HepG2 (cell line): ENCODE measurements at regions not wholly inside any gene's neighbourhood (a gene's known extent, or its start where the extent isn't known, plus 50 kb on each side); places are given as distances from the start of the nearest gene placed in this dataset.

ENCODE experiments used
- ATAC-seq: fragments of 200-7000 bp; cut with Tn5 transposase; 3 replicates; pipeline ENCODE4 v1.9.1; 2020; ENCODE audit warnings: mild to moderate bottlenecking, moderate library complexity
- BruUV-seq: library from RNA; stranded (reverse); fragments of 400-500 nt; replicated peaks from 2 replicates; lab custom pipeline; 2021; lab: Mats Ljungman, UMichigan
- CTCF ChIA-PET: fragments of 300-600 bp; formaldehyde crosslinking; extraction: SDS; loops from one replicate; lab custom pipeline; 2021; ENCODE audit warnings: low total read pairs, inconsistent platforms, low intra/inter-chr PET ratio; lab: Yijun Ruan, JAX
- POLR2A ChIA-PET: fragments of 350-600 bp; sonication (Branson Sonifier 250); formaldehyde crosslinking; loops from one replicate; lab custom pipeline; 2020; ENCODE audit warnings: antibody characterized with exemption, inconsistent platforms; lab: Yijun Ruan, JAX
- DNase-seq: peaks from one replicate; pipeline ENCODE4 v3.0.0-alpha.2; 2015; ENCODE audit warnings: low spot score
- FAIRE-seq: peaks from 3 replicates; lab custom pipeline; 2011; peaks lifted over from hg19 to GRCh38; lab: Jason Lieb, UNC
- H2AFZ ChIP-seq: one replicate; pipeline ENCODE4 v1.6.1; 2011; ENCODE audit warnings: low read length, inconsistent platforms
- H3K27ac ChIP-seq: fragments of 300-600 bp; 3 replicates; pipeline ENCODE4 v1.8.0; 2011; ENCODE audit warnings: mixed run types, mild to moderate bottlenecking, mixed read lengths, low read length, inconsistent platforms; ENCODE audit not compliant: insufficient read depth; ENCODE audit errors: extremely low read length
- H3K27me3 ChIP-seq, 2 experiments: fragments of 200-600 bp in 1 of 2; 2 replicates in 1 of 2; 3 replicates in 1 of 2; pipeline versions ENCODE4 v1.6.0 to v1.8.0; 2011; ENCODE audit warnings: low read length in 2 of 2, mild to moderate bottlenecking in 2 of 2, moderate library complexity in 2 of 2, inconsistent platforms in 1 of 2; ENCODE audit not compliant: insufficient read depth in 2 of 2, control insufficient read depth in 1 of 2
- H3K36me3 ChIP-seq, 2 experiments: fragments of 200-600 bp in 1 of 2; replicated peaks in 1 of 2; 2 replicates in 1 of 2; 3 replicates in 1 of 2; pipeline versions ENCODE4 v1.5.1 to v1.8.0; 2011; ENCODE audit warnings: low read length in 2 of 2, inconsistent platforms in 1 of 2; ENCODE audit not compliant: insufficient read depth in 2 of 2, control insufficient read depth in 1 of 2
- H3K4me1 ChIP-seq: 2 replicates; pipeline ENCODE4 v1.5.1; 2012; ENCODE audit warnings: low read length, inconsistent platforms; ENCODE audit not compliant: insufficient read depth
- H3K4me2 ChIP-seq: 2 replicates; pipeline ENCODE4 v1.6.0; 2011; ENCODE audit warnings: low read depth, low read length, inconsistent platforms
- H3K4me3 ChIP-seq, 3 experiments: fragments of 200-600 bp in 1 of 3; sonication (generic), shearing (Covaris generic) in 1 of 3; replicated peaks in 1 of 3; 2 replicates each; pipeline ENCODE4 v1.5.1; 2011 to 2016; ENCODE audit warnings: low read length in 3 of 3, inconsistent platforms in 2 of 3, low read depth in 2 of 3, mild to moderate bottlenecking in 2 of 3, control low read depth in 1 of 3, mixed read lengths in 1 of 3; ENCODE audit not compliant: insufficient read depth in 1 of 3
- H3K79me2 ChIP-seq: one replicate; pipeline ENCODE4 v1.6.1; 2011; ENCODE audit warnings: low read length, inconsistent platforms; ENCODE audit not compliant: insufficient read depth
- H3K9ac ChIP-seq: 2 replicates; pipeline ENCODE4 v1.6.0; 2011; ENCODE audit warnings: mild to moderate bottlenecking, low read depth, low read length, inconsistent platforms; ENCODE audit not compliant: insufficient read depth
- H3K9me3 ChIP-seq: 2 replicates; pipeline ENCODE4 v1.5.1; 2012; ENCODE audit warnings: mild to moderate bottlenecking, low read length
- H4K20me1 ChIP-seq: 2 replicates; pipeline ENCODE4 v1.6.0; 2011; ENCODE audit warnings: inconsistent platforms, mild to moderate bottlenecking, low read length, moderate library complexity; ENCODE audit not compliant: insufficient read depth
- CSRNP1 ChIP-seq: sonication (generic); formaldehyde crosslinking; IDR thresholded peaks from 2 replicates; pipeline ENCODE4 v1.8.1; 2023; ENCODE audit warnings: mild to moderate bottlenecking, missing genetic modification reagents
- DMTF1 ChIP-seq: sonication (generic); formaldehyde crosslinking; IDR thresholded peaks from 2 replicates; pipeline ENCODE4 v1.4.0; 2020; ENCODE audit warnings: mild to moderate bottlenecking, missing genetic modification reagents
- ZNF850 ChIP-seq: sonication (generic); formaldehyde crosslinking; conservative IDR thresholded peaks from 2 replicates; pipeline ENCODE4 v1.9.0; 2021; ENCODE audit warnings: mild to moderate bottlenecking, missing genetic modification reagents
- ZUFSP ChIP-seq: sonication (generic); formaldehyde crosslinking; IDR thresholded peaks from 2 replicates; pipeline ENCODE4 v1.9.0; 2021; ENCODE audit warnings: missing genetic modification reagents, mild to moderate bottlenecking, borderline replicate concordance
- WGBS: methylation state at CpG from one replicate; pipeline ENCODE4 v1.1.6; 2017; ENCODE audit warnings: low lambda C conversion rate; 5-methylcytosine and 5-hydroxymethylcytosine counted together
- in situ Hi-C: cut with HindIII; loops from 2 replicates; pipeline ENCODE4 v1.10.0; 2017; ENCODE audit warnings: low pct_unique_long_range_greater_than_20kb; ENCODE audit not compliant: extremely low pct_ligation_motif_present
- intact Hi-C: fragments of 100-400 bp; cut with micrococcal nuclease; formaldehyde crosslinking; loops from one replicate; pipeline ENCODE4 v1.10.0; 2022; ENCODE audit not compliant: unreplicated experiment

GRCh38 chr2:175393851-175394250 lies 212.3 kb upstream of the ATP5MC3 start:
- Histone ChIP-seq H3K4me2 (no peak overlapping the region), H2AFZ (no peak overlapping the region), H3K36me3 (no peaks in the 10 kb centered on the region), H3K4me1 (no peaks in the 10 kb centered on the region), H3K27ac (no peak overlapping the region), H3K79me2 (no peaks in the 10 kb centered on the region), H4K20me1 (no peaks in the 10 kb centered on the region), H3K9ac (no peak overlapping the region), H3K9me3 (no peaks in the 10 kb centered on the region), H3K27me3 (peaks cover 0 to 8% of the 10 kb centered on the region in 2 experiments; a peak in 1 of 5 replicates), H3K4me3 (no peak overlapping the region)
- in situ Hi-C loops (no loop called here), intact Hi-C loops (no loop called here)
- CTCF ChIA-PET, result no interaction called here
- ATAC-seq, result no peak
- TF ChIP-seq CSRNP1 (CRISPR knock-in tag), result no peak
- TF ChIP-seq ZNF850 (CRISPR knock-in tag), result no peak
- TF ChIP-seq DMTF1, result no peak
- no peak for TF ChIP-seq ZUFSP
- DNase-seq, result no peak
- no peak for FAIRE-seq
- BruUV-seq, result no TSS peak
- WGBS, result 0% methylated on average over 1 of the region's 1 CpG
- POLR2A ChIA-PET, result no interaction called here
